ENCODE measurements at regions not wholly inside any gene's neighbourhood (a gene's known extent, or its start where the extent isn't known, plus 50 kb on each side); places are given as distances from the start of the nearest gene placed in this dataset.

- no peak for TF ChIP-seq CTCF (IDR thresholded peaks at IDR 0.05)
- Histone ChIP-seq H3K36me3 (no peaks in the 10 kb centered on the region), H3K27me3 (no peaks in the 10 kb centered on the region), H3K4me1 (no peaks in the 10 kb centered on the region), H3K27ac (no peak overlapping the region), H3K9me3 (no peaks in the 10 kb centered on the region), H3K4me3 (no peak overlapping the region)
- no peak for DNase-seq (ENCODE audit: low spot score)
Measured at GRCh38 chr10:47061776-47062175, 150.5 kb downstream of the PTPN20 start.

- Histone ChIP-seq H3K27me3 (no peaks in the 10 kb centered on the region), H3K4me1 (no peaks in the 10 kb centered on the region), H3K9me3 (no peaks in the 10 kb centered on the region), H3K4me3 (no peak overlapping the region), H3K27ac (peak overlapping the region in 1 of 2 donors; percentile 4), H3K36me3 (no peaks in the 10 kb centered on the region)
- TF ChIP-seq CTCF (IDR thresholded peaks at IDR 0.05): peak in 1 of 2 donors; percentile 29
- no peak for DNase-seq (ENCODE audit: low spot score)
Measured at GRCh38 chr10:47062441-47063200, 151.4 kb downstream of the PTPN20 start.

DNA sequence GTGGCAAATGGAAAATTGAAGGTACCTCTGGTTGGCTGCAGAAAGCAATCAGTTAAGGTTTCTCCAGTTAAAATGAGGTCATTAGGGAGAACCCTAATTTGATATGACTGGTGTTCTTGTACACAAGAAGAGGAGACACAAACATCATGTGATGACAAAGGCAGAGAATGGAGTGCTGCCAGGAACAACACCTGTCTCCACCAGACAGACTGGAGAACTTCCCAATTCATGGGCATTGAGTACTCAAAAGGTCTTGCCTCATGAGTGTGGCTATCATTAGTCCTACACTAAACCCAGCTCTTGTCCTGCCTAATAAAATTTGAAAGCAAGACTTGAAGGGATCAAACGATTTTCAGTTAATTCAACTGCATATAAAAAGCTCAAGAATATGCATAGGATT, 152.6 kb downstream of the PTPN20 start:
- Histone ChIP-seq H3K27me3 (no peaks in the 10 kb centered on the region), H3K27ac (no peak overlapping the region), H3K4me1 (no peaks in the 10 kb centered on the region), H3K4me3 (no peak overlapping the region), H3K36me3 (no peaks in the 10 kb centered on the region), H3K9me3 (no peaks in the 10 kb centered on the region)
- TF ChIP-seq CTCF (IDR thresholded peaks at IDR 0.05): no peak
- no peak for DNase-seq (ENCODE audit: low spot score)

DNA sequence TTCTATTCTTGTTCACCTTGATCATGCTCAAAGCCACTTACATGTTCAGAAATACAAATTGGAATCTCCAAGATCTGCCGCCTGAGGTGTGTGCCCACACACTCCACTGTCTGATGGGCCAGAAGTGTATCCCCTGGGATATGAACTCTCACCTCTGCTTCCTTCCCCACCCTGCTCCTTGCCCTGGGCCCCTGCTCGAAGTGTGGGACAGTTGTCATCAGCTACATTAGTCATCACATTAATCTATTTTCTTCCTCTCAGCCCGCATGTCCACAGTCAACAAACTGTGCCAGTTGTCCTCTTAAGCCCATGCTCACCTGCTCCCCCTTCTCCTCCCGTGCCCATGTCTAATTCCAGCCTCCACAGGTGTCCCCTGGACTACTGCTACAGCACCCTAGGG, 154.7 kb downstream of the PTPN20 start:
- Histone ChIP-seq H3K27me3 (no peaks in the 10 kb centered on the region), H3K9me3 (no peaks in the 10 kb centered on the region), H3K4me3 (no peak overlapping the region), H3K27ac (no peak overlapping the region), H3K4me1 (no peaks in the 10 kb centered on the region), H3K36me3 (no peaks in the 10 kb centered on the region)
- no peak for DNase-seq (ENCODE audit: low spot score)
- no peak for TF ChIP-seq CTCF (IDR thresholded peaks at IDR 0.05)

DNA sequence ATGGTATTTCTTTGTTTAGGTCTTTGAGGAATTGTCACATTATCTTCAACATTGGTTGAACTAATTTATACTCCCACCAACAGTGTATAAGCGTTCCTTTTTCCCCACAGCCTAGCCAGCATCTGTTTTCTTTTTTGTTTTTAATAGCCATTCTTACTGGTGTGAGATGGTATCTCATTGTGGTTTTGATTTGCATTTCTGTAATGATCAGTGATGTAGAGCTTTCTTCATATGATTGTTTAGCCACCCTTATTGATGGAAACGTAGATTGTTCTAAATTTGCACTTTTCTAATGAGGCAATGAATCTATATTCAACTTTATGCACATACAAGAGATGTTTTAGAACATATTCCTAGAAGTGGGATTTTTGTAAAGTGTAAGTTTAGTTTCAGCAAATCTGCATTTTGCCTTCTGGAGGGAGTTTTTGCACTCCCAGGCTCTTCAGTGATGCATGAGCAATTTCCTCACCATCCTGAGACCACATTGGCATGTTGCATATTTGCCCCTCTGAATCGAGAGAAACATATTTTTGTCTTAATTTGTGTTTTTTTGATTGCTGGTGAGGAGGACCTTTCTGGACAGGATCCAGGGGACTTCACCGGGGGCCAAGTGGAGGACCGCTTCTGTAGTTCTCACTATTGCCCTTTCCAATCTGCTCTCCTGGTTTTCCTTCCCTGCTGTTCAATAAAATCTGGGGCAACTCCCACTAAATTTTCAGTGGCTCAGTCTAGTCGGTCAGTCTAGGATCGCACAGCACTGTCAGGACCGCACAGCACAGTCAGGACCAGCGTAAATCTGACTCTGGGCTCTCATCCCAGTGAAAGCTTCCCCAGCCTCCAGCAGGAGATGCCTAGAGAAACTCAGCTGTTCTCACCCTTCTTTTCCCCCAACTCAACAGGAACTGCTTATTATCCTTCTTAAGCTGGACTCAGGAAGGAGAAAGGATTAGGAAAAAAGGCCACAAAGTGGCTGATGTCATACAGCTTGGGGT, 157.0 kb downstream of the PTPN20 start:
- Histone ChIP-seq H3K9me3 (no peaks in the 10 kb centered on the region), H3K4me3 (no peak overlapping the region), H3K4me1 (no peaks in the 10 kb centered on the region), H3K36me3 (no peaks in the 10 kb centered on the region), H3K27me3 (no peaks in the 10 kb centered on the region), H3K27ac (no peak overlapping the region)
- TF ChIP-seq CTCF (IDR thresholded peaks at IDR 0.05): no peak
- no peak for DNase-seq (ENCODE audit: low spot score)

Measured in right atrium auricular region (tissue), 2 donors.